ENCODE measurements at regions not wholly inside any gene's neighbourhood (a gene's known extent, or its start where the extent isn't known, plus 50 kb on each side); places are given as distances from the start of the nearest gene placed in this dataset.

- TF ChIP-seq EZH2 (IDR thresholded peaks at IDR 0.05; ENCODE audit: low read length, unreplicated experiment) = no peak
- no peak for TF ChIP-seq CTCF (conservative IDR thresholded peaks at IDR 0.05; ENCODE audit: low read depth, low read length)
Measured at GRCh38 chr2:14982790-14983189, 350.3 kb downstream of the LRATD1 start.

All from PC-3 (cell line).